Endothelial cell of umbilical vein (primary cell): ENCODE measurements at regions not wholly inside any gene's neighbourhood (a gene's known extent, or its start where the extent isn't known, plus 50 kb on each side); places are given as distances from the start of the nearest gene placed in this dataset.

Source experiments
- BruUV-seq: library from RNA; stranded (reverse); fragments of 400-500 nt; replicated peaks from 2 replicates; lab custom pipeline; 2021; lab: Mats Ljungman, UMichigan
- CTCF ChIA-PET: fragments of 300-600, 350-600 bp; sonication (Branson Sonifier 250); formaldehyde crosslinking; loops from one replicate; lab custom pipeline; 2021; ENCODE audit warnings: antibody characterized with exemption, inconsistent platforms; lab: Charles Lee
- POLR2A ChIA-PET: fragments of 300-600, 350-600 bp; sonication (Branson Sonifier 250); formaldehyde crosslinking; loops from one replicate; lab custom pipeline; 2021; ENCODE audit warnings: antibody characterized with exemption, inconsistent platforms; lab: Charles Lee
- DNase-seq: peaks from one replicate; pipeline ENCODE4 v3.0.0-alpha.2; 2011; ENCODE audit warnings: low read depth, low spot score
- FAIRE-seq: peaks from 2 replicates; lab custom pipeline; 2011; peaks lifted over from hg19 to GRCh38; lab: Jason Lieb, UNC
- H2AFZ ChIP-seq: 2 replicates; pipeline ENCODE4 v1.6.0; 2012; ENCODE audit warnings: low read depth, low read length, control low read depth, inconsistent platforms
- H3K27ac ChIP-seq: 2 replicates; pipeline ENCODE4 v1.5.1; 2011; ENCODE audit warnings: low read depth, mild to moderate bottlenecking, control low read depth, low read length, moderate library complexity; ENCODE audit not compliant: insufficient read depth
- H3K27me3 ChIP-seq, 2 experiments: 2 replicates each; pipeline versions ENCODE4 v1.6.0 to v1.6.1; 2011; ENCODE audit warnings: low read length in 2 of 2, mixed read lengths in 1 of 2; ENCODE audit not compliant: control insufficient read depth in 2 of 2, insufficient read depth in 2 of 2
- H3K36me3 ChIP-seq, 2 experiments: 2 replicates in 1 of 2; 3 replicates in 1 of 2; pipeline ENCODE4 v1.5.1; 2011; ENCODE audit warnings: low read length in 2 of 2, mild to moderate bottlenecking in 1 of 2, moderate library complexity in 1 of 2; ENCODE audit not compliant: control insufficient read depth in 2 of 2, insufficient read depth in 2 of 2; ENCODE audit errors: extremely low read depth in 1 of 2
- H3K4me1 ChIP-seq: 3 replicates; pipeline ENCODE4 v1.5.1; 2011; ENCODE audit warnings: mild to moderate bottlenecking, low read length; ENCODE audit not compliant: control insufficient read depth, insufficient read depth; ENCODE audit errors: extremely low read depth
- H3K4me2 ChIP-seq: 2 replicates; pipeline ENCODE4 v1.6.1; 2011; ENCODE audit warnings: low read length, control low read depth, mixed read lengths; ENCODE audit not compliant: insufficient read depth
- H3K4me3 ChIP-seq, 3 experiments: fragments of 200-600 bp in 1 of 3; sonication (generic), shearing (Covaris generic) in 1 of 3; replicated peaks in 1 of 3; 2 replicates each; pipeline ENCODE4 v1.5.1; 2011 to 2016; ENCODE audit warnings: control low read depth in 3 of 3, low read length in 3 of 3, mild to moderate bottlenecking in 2 of 3, inconsistent platforms in 1 of 3, low read depth in 1 of 3, moderate library complexity in 1 of 3; ENCODE audit not compliant: insufficient read depth in 1 of 3
- H3K79me2 ChIP-seq: 2 replicates; pipeline ENCODE4 v1.6.0; 2012; ENCODE audit warnings: low read length, inconsistent platforms; ENCODE audit not compliant: control insufficient read depth, insufficient read depth
- H3K9ac ChIP-seq: replicated peaks from 2 replicates; pipeline ENCODE3; 2011; ENCODE audit warnings: low read length, control low read depth; ENCODE audit not compliant: insufficient read depth; ENCODE audit errors: extremely low read depth
- H3K9me1 ChIP-seq: replicated peaks from 3 replicates; pipeline ENCODE4 v1.6.0; 2011; ENCODE audit warnings: mild to moderate bottlenecking, low read length; ENCODE audit not compliant: control insufficient read depth, insufficient read depth; ENCODE audit errors: extremely low read depth
- H3K9me3 ChIP-seq: replicated peaks from 2 replicates; pipeline ENCODE4 v1.5.1; 2012; ENCODE audit warnings: low read length, inconsistent platforms; ENCODE audit not compliant: control insufficient read depth, insufficient read depth
- H4K20me1 ChIP-seq: replicated peaks from 2 replicates; pipeline ENCODE3; 2011; ENCODE audit warnings: mild to moderate bottlenecking, low read length; ENCODE audit not compliant: control insufficient read depth, insufficient read depth; ENCODE audit errors: extremely low read depth
- EZH2 ChIP-seq: IDR thresholded peaks from 2 replicates; pipeline ENCODE4 v1.6.1; 2012; ENCODE audit warnings: borderline replicate concordance, low read depth, mild to moderate bottlenecking, moderate library complexity, low read length, inconsistent platforms; ENCODE audit not compliant: severe bottlenecking
- FOS ChIP-seq: IDR thresholded peaks from 2 replicates; pipeline ENCODE4 v1.6.1; 2011; ENCODE audit warnings: mild to moderate bottlenecking, low read length, moderate library complexity, borderline replicate concordance; ENCODE audit not compliant: insufficient read depth
- GATA2 ChIP-seq: IDR thresholded peaks from 2 replicates; pipeline ENCODE4 v1.7.0; 2011; ENCODE audit warnings: low read depth, mild to moderate bottlenecking, moderate library complexity, mixed read lengths, low read length; ENCODE audit not compliant: insufficient read length, insufficient read depth
- JUN ChIP-seq: IDR thresholded peaks from 2 replicates; pipeline ENCODE4 v1.6.1; 2011; ENCODE audit warnings: borderline replicate concordance, low read depth; ENCODE audit not compliant: insufficient read length, insufficient read depth
- MYC ChIP-seq: IDR thresholded peaks from one replicate; pipeline ENCODE4 v1.6.1; 2011; ENCODE audit warnings: mild to moderate bottlenecking, low read depth, low read length
- POLR2A ChIP-seq: IDR thresholded peaks from 2 replicates; pipeline ENCODE4 v1.6.1; 2012; ENCODE audit warnings: low read depth, mild to moderate bottlenecking, control low read depth, low read length
- POLR2AphosphoS5 ChIP-seq: IDR thresholded peaks from 2 replicates; pipeline ENCODE4 v1.6.1; 2012; ENCODE audit warnings: low read depth, mild to moderate bottlenecking, control low read depth, low read length, moderate library complexity; ENCODE audit not compliant: insufficient read depth
- dilution Hi-C: fragments of 300-500 bp; cut with MboI; formaldehyde crosslinking; loops from one replicate; pipeline ENCODE4 v1.15.0; 2019; ENCODE audit warnings: low sequenced_read_pairs; ENCODE audit not compliant: extremely low pct_ligation_motif_present
- intact Hi-C: fragments of 100-400 bp; cut with micrococcal nuclease; formaldehyde crosslinking; loops from one replicate; pipeline ENCODE4 v1.10.0; 2022
- TF ChIP-seq, protein P1 (sequence below): IDR thresholded peaks from 2 replicates; pipeline ENCODE4 v1.6.1; 2011; ENCODE audit not compliant: insufficient read depth, insufficient read length
- TF ChIP-seq, protein P2 (sequence below), 2 donors: IDR thresholded peaks; 1 replicate in 1 of 2; 2 replicates in 1 of 2; pipeline ENCODE4 v1.5.1; 2011; ENCODE audit warnings: low read length in 2 of 2, mild to moderate bottlenecking in 2 of 2, moderate library complexity in 2 of 2, control low read depth in 1 of 2, inconsistent platforms in 1 of 2, low read depth in 1 of 2; ENCODE audit not compliant: insufficient read depth in 1 of 2; ENCODE audit errors: extremely low read depth in 1 of 2

DNA sequence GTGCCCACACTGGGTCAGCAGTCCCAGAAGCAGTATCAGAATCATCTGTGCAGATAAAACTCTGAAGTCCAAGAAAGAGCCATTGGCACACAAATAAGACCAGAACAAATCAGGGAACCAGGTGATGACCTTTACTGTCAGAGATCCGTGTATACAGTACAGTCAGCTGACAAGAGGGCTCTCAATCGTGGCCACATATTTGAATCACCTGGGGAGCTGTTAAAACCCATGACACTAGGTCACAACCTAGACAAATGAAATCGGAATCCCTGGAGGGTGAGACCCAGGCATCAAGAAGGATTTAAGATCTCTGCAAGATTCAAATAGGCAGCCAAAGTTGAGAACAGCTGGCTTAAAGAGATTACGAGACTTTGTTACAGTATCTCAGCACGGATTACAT, 807.1 kb downstream of the RNF144A start:
- Histone ChIP-seq H3K4me3 (no peak overlapping the region), H3K79me2 (no peaks in the 10 kb centered on the region), H3K27ac (no peak overlapping the region), H3K9me1 (no peaks in the 10 kb centered on the region), H2AFZ (no peak overlapping the region), H3K9ac (no peak overlapping the region), H3K27me3 (no peaks in the 10 kb centered on the region), H3K4me1 (no peaks in the 10 kb centered on the region), H4K20me1 (no peaks in the 10 kb centered on the region), H3K9me3 (peaks cover 10% of the 10 kb centered on the region), H3K4me2 (no peak overlapping the region), H3K36me3 (no peaks in the 10 kb centered on the region)
- CTCF ChIA-PET = no interaction called here
- POLR2A ChIA-PET = no interaction called here
- dilution Hi-C loops (no loop called here), intact Hi-C loops (no loop called here)
- FAIRE-seq = no peak
- no TSS peak for BruUV-seq
- no peak for DNase-seq
- TF ChIP-seq FOS = no peak
- TF ChIP-seq POLR2AphosphoS5 = no peak
- TF ChIP-seq EZH2 = no peak
- TF ChIP-seq, protein P1, sequence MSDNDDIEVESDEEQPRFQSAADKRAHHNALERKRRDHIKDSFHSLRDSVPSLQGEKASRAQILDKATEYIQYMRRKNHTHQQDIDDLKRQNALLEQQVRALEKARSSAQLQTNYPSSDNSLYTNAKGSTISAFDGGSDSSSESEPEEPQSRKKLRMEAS = no peak
- TF ChIP-seq JUN = no peak
- TF ChIP-seq POLR2A = no peak
- no peak for TF ChIP-seq GATA2
- no peak for TF ChIP-seq MYC
- TF ChIP-seq, protein P2, sequence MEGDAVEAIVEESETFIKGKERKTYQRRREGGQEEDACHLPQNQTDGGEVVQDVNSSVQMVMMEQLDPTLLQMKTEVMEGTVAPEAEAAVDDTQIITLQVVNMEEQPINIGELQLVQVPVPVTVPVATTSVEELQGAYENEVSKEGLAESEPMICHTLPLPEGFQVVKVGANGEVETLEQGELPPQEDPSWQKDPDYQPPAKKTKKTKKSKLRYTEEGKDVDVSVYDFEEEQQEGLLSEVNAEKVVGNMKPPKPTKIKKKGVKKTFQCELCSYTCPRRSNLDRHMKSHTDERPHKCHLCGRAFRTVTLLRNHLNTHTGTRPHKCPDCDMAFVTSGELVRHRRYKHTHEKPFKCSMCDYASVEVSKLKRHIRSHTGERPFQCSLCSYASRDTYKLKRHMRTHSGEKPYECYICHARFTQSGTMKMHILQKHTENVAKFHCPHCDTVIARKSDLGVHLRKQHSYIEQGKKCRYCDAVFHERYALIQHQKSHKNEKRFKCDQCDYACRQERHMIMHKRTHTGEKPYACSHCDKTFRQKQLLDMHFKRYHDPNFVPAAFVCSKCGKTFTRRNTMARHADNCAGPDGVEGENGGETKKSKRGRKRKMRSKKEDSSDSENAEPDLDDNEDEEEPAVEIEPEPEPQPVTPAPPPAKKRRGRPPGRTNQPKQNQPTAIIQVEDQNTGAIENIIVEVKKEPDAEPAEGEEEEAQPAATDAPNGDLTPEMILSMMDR (IDR thresholded peaks at IDR 0.05; ENCODE audit: extremely low read depth in 1 of 2, insufficient read depth in 1 of 2, low read depth in 1 of 2, low read length in 2 of 2) = no peak
